ENCODE measurements at regions not wholly inside any gene's neighbourhood (a gene's known extent, or its start where the extent isn't known, plus 50 kb on each side); places are given as distances from the start of the nearest gene placed in this dataset.
"Not testable (repeated sequence)": the region's sequence is repeated elsewhere in the genome, so short reads cannot be mapped to it uniquely, and the experiment has no call there.

DNA sequence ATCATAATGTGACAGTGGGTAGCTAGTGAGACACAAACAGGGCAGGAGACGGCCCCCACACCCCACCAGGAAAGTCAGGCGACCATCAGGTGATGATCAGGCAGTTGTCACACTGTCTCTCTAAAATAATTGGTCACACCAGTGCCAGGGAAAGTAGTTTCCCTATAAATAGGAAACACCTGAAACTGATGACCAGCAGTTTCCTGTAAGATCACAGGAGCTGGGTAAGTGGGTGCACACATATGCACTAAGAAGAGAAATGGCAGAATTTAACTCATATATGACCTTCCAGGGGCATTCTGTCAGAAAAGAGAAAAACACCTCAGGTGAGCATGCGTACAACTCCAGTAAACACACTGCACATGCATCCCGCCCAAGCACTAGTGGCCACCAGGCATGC is 620.5 kb upstream of the GHITM start:
- no peak for DNase-seq (ENCODE audit: low spot score)
- intact Hi-C loops (cut with micrococcal nuclease), result no loop called here

DNA sequence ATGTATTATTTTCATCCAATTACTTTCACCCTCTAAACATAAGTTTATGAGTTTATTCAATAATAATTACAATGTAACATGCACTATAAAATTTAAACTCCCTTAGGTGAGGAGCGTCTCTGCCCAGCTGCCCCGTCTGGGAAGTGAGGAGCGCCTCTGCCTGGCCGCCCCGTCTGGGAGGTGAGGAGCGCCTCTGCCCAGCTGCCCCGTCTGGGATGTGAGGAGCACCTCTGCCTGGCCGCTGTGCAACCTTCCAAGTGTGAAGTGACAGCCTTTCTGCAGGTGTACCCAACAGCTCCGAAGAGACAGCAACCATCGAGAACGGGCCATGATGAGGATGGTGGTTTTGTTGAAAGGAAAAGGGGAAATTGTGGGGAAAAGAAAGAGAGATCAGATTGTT is 618.9 kb upstream of the GHITM start:
- H3K27ac Mint-ChIP-seq; H3K4me1 Mint-ChIP-seq (ENCODE audit: low read depth); H3K27me3 Mint-ChIP-seq (ENCODE audit: low read depth); H3K36me3 Mint-ChIP-seq (ENCODE audit: low read depth); DNase-seq (ENCODE audit: low spot score); intact Hi-C loops (cut with micrococcal nuclease); H3K4me3 Mint-ChIP-seq (ENCODE audit: low read depth): not testable (repeated sequence)
- H3K9me3 Mint-ChIP-seq, result peaks cover 46% of the 10 kb centered on the region

More for the DNA sequence above, 620.5 kb upstream of the GHITM start:
- no peak overlapping the region for H3K27ac Mint-ChIP-seq
- no peaks in the 10 kb centered on the region for H3K36me3 Mint-ChIP-seq (ENCODE audit: low read depth)
- H3K9me3 Mint-ChIP-seq, result peaks cover 37% of the 10 kb centered on the region
- H3K4me3 Mint-ChIP-seq (ENCODE audit: low read depth), result no peak overlapping the region
- H3K27me3 Mint-ChIP-seq (ENCODE audit: low read depth), result no peaks in the 10 kb centered on the region
- no peaks in the 10 kb centered on the region for H3K4me1 Mint-ChIP-seq (ENCODE audit: low read depth)

DNA sequence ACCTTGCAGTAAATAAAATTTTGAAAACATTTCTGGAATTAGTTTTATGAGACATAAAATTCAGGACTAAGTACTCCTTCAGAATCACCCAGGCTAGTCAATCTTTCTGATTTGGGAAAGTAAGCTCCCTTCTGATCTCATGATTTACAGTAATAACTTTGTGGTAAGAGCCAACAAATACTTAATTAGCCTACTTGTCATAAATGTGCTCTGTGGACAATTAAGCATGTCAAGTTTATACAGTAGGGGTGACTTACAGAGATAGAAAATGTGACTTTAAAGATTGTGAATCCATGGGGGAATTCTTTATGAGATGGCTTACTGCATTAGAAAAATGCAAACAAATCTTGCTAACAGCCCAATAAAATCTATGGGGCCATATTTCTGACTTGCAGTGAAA is 616.9 kb upstream of the GHITM start:
- intact Hi-C loops (cut with micrococcal nuclease), result no loop called here
- no peak for DNase-seq (ENCODE audit: low spot score)
- H3K27ac Mint-ChIP-seq, result no peak overlapping the region
- no peaks in the 10 kb centered on the region for H3K27me3 Mint-ChIP-seq (ENCODE audit: low read depth)
- no peaks in the 10 kb centered on the region for H3K36me3 Mint-ChIP-seq (ENCODE audit: low read depth)
- no peak overlapping the region for H3K4me3 Mint-ChIP-seq (ENCODE audit: low read depth)
- H3K9me3 Mint-ChIP-seq, result peaks cover 49% of the 10 kb centered on the region
- H3K4me1 Mint-ChIP-seq (ENCODE audit: low read depth), result no peaks in the 10 kb centered on the region

DNA sequence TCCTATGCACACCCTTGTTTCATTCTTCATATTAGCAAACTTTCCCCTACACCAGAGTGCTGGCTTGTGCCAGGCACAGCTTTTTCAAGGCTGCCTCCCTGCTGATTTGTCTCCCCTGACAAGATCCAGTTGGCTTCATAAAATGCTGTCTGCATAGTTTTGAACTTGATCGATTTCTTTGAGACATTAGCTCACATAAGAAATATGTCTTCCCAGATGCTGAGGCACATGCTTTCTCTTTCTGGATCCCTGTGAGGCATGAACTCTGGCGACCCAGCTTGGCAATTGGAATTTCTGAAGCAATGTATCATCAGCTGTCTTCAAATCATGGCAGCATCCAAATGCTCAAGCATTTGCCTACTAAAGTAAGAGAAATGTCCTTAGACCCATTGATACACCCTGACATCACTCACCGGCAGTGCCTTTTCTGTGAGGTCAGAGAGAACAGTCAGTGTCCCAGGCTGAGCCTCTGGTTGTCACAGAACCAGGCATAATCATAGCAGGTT is 616.4 kb upstream of the GHITM start:
- Mint-ChIP-seq H3K9me3 (peaks cover 53% of the 10 kb centered on the region), H3K27ac (no peak overlapping the region), H3K27me3 (ENCODE audit: low read depth) (no peaks in the 10 kb centered on the region), H3K4me3 (ENCODE audit: low read depth) (no peak overlapping the region), H3K36me3 (ENCODE audit: low read depth) (no peaks in the 10 kb centered on the region), H3K4me1 (ENCODE audit: low read depth) (no peaks in the 10 kb centered on the region)
- intact Hi-C loops (cut with micrococcal nuclease), result no loop called here
- DNase-seq (ENCODE audit: low spot score), result no peak

DNA sequence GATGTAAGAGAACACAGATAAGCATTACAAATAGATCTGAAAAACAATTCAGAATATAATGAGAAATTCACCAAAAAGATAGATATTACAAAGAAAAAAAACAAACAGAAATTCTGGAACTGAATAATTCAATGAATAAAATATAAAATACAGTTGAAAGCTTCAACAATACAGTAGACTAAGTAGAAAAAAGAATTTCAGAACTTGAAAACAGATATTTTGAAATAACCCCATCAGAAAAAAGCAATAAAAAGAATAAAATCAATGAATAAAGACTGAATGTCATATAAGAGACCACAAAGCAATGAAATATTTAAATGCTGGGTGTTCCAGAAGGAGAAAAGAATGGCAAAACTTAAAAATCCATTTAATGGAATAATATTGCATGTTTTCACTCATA is 611.4 kb upstream of the GHITM start:
- intact Hi-C loops (cut with micrococcal nuclease), result no loop called here
- Mint-ChIP-seq H3K36me3 (ENCODE audit: low read depth) (no peaks in the 10 kb centered on the region), H3K4me3 (ENCODE audit: low read depth) (no peak overlapping the region), H3K27ac (no peak overlapping the region), H3K4me1 (ENCODE audit: low read depth) (no peaks in the 10 kb centered on the region), H3K9me3 (peaks cover 53% of the 10 kb centered on the region), H3K27me3 (ENCODE audit: low read depth) (no peaks in the 10 kb centered on the region)
- no peak for DNase-seq (ENCODE audit: low spot score)

DNA sequence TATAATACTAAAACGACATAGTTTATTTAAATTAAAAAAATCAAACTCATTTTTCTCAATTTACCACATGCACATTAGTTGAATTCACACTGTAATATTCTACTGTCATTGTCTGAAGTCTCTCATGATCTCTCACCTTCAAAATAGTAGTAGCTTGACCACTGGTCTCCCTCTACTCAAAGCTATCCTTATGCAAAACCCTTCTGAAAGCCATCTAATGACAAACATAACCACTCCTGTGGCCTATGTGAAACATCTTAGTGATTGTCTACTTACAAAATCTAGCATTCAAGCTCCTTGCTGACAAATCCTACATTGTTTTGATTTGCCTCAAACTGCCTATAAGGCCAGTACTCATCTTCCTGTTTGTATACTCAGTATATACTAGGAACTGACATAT is 606.0 kb upstream of the GHITM start:
- intact Hi-C loops (cut with micrococcal nuclease), result no loop called here
- Mint-ChIP-seq H3K9me3 (peaks cover 15% of the 10 kb centered on the region), H3K4me3 (ENCODE audit: low read depth) (no peak overlapping the region), H3K4me1 (ENCODE audit: low read depth) (no peaks in the 10 kb centered on the region), H3K36me3 (ENCODE audit: low read depth) (no peaks in the 10 kb centered on the region), H3K27ac (no peak overlapping the region), H3K27me3 (ENCODE audit: low read depth) (no peaks in the 10 kb centered on the region)
- DNase-seq (ENCODE audit: low spot score), result no peak

DNA sequence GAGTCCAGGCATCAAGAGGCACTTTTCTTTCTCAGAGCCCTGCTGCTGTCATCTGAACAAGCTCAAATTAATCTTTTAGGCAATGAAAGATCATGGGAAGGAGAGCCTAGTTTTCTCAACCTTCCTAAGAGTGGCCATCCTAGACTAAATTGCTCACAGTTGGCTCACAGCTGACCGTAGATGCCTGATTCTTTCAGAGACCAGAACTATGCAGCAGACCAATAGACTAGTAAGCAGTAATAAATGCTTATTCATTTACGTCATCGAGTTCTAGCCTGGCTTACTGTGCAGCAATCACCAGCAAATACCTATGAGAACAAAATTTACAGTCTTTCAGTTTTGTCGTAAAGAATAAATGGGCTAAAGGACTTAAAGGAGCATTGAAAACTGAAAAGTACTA is 602.9 kb upstream of the GHITM start:
- Mint-ChIP-seq H3K4me3 (ENCODE audit: low read depth) (no peak overlapping the region), H3K27ac (no peak overlapping the region), H3K36me3 (ENCODE audit: low read depth) (no peaks in the 10 kb centered on the region)

DNA sequence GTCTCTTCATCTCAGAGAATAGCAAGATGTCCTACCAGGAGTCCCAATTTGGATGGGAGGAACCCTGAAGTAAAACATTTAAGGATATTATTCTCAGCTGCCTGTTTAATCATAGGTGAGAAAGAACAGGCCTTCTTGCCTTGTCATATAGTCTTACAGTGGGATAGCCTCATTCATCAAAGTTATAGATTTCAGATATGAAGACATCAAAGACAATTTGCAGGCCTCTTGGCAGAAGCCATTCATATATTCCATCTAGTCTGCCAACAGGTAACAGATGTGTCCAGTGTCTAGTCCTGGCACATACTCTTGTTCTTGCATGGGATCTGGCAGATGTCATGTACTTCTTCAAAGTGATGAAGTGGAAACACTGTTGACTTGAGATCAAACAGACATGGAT is 601.3 kb upstream of the GHITM start:
- intact Hi-C loops (cut with micrococcal nuclease), result no loop called here
- Mint-ChIP-seq H3K27ac (no peak overlapping the region), H3K4me3 (ENCODE audit: low read depth) (no peak overlapping the region), H3K9me3 (peaks cover 4% of the 10 kb centered on the region), H3K36me3 (ENCODE audit: low read depth) (no peaks in the 10 kb centered on the region), H3K27me3 (ENCODE audit: low read depth) (no peaks in the 10 kb centered on the region), H3K4me1 (ENCODE audit: low read depth) (no peaks in the 10 kb centered on the region)
- no peak for DNase-seq (ENCODE audit: low spot score)

More for the DNA sequence above, 602.9 kb upstream of the GHITM start:
- intact Hi-C loops (cut with micrococcal nuclease), result no loop called here
- DNase-seq (ENCODE audit: low spot score), result no peak
- Mint-ChIP-seq H3K4me1 (ENCODE audit: low read depth) (no peaks in the 10 kb centered on the region), H3K27me3 (ENCODE audit: low read depth) (no peaks in the 10 kb centered on the region), H3K9me3 (peaks cover 9% of the 10 kb centered on the region)

DNA sequence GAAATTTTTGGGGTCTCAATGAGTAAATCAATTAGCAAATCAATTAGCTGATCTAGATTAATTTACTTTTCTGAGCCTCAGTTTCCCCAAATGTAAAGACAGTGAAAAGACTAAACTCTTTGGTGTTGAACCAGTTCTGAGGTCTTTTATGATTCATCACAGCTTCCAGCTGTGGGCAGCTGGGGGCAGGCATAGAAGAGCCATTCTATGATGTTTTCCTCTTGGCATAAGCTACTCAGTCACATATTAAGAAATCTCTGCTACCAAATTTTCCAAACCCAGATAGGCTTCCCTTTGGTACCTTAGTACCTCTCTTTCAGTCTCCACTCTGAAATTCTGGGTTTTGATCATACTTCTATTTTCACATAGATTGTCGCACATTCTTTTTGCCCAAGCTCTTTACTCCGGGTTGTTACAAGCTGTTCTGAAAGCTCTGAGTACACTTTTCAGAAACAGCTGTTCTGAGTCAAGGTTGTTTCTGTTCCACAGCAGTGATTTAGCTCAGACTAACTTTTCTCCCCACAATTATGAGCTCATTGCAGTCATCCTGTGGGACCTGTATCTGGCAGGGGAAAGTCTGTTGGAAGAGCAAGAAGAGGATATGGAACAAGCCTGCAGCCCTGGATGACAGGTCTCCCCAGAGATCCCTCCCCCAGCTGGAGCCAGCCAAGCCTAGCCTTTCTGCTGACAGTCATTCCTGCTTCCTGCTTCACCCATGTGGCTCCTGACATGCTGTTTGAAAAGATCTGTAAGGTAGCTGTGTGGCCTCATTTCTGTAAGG is 599.6 kb upstream of the GHITM start:
- Mint-ChIP-seq H3K36me3 (ENCODE audit: low read depth) (no peaks in the 10 kb centered on the region), H3K27ac (no peak overlapping the region), H3K27me3 (ENCODE audit: low read depth) (no peaks in the 10 kb centered on the region), H3K4me3 (ENCODE audit: low read depth) (no peak overlapping the region), H3K4me1 (ENCODE audit: low read depth) (no peaks in the 10 kb centered on the region), H3K9me3 (peaks cover 4% of the 10 kb centered on the region)
- intact Hi-C loops (cut with micrococcal nuclease), result no loop called here
- DNase-seq (ENCODE audit: low spot score), result no peak

DNA sequence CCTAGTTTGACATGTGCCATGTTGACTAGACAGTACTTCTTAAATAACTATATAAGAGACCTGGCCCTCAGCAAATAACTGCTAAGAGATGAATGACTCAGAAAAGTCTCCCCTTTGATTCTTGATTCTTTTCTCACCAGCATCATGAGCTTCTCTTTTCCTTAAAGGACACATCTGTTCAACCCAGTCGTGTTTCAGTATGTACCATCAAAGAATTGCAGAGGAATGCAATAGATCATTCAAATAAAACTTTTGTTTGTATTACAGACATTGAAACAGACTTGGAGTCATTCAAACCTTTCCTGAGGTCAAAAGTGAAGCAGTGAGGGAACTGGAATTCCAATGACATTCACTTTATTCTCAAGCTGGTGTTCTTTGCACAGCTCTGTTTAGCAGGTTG is 598.3 kb upstream of the GHITM start:
- no peak for DNase-seq (ENCODE audit: low spot score)

DNA sequence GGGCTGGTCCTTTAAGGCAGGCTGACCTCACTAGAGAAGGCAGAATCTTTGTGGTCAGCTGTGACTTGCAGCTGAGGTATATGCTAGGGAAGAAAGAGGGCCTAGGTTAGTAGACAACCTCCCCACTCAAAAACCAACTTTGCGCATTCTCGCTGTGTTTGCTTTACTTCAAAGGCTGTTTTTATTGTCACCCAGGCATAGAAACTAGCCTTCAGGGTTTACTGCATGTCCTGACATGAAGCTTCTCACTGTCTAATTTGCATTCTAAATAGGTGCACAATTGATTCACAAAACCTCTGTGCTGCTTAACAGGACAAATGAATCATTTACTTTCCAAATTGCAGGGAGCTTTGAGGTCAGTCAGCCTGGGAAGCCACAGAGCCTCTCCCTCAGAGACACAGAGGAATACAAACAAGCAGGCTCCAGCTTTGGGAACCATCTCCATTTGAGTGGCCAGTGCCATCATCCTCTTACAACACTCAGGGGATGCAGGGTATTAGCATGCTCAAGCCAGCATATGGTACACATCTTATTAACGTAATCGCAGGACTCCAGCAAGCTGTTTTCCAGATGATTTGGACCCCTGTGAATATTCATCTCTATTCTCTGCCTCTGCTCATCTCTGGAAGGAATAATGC is 596.4 kb upstream of the GHITM start:
- intact Hi-C loops (cut with micrococcal nuclease), result no loop called here
- peaks cover 4% of the 10 kb centered on the region for H3K9me3 Mint-ChIP-seq
- no peaks in the 10 kb centered on the region for H3K27me3 Mint-ChIP-seq (ENCODE audit: low read depth)
- no peak overlapping the region for H3K4me3 Mint-ChIP-seq (ENCODE audit: low read depth)
- no peak for DNase-seq (ENCODE audit: low spot score)
- no peak overlapping the region for H3K27ac Mint-ChIP-seq
- no peaks in the 10 kb centered on the region for H3K4me1 Mint-ChIP-seq (ENCODE audit: low read depth)
- no peaks in the 10 kb centered on the region for H3K36me3 Mint-ChIP-seq (ENCODE audit: low read depth)

More for the DNA sequence above, 598.3 kb upstream of the GHITM start:
- no peak overlapping the region for H3K27ac Mint-ChIP-seq
- H3K4me1 Mint-ChIP-seq (ENCODE audit: low read depth), result no peaks in the 10 kb centered on the region
- intact Hi-C loops (cut with micrococcal nuclease), result no loop called here
- no peaks in the 10 kb centered on the region for H3K36me3 Mint-ChIP-seq (ENCODE audit: low read depth)
- H3K9me3 Mint-ChIP-seq, result peaks cover 4% of the 10 kb centered on the region
- H3K27me3 Mint-ChIP-seq (ENCODE audit: low read depth), result no peaks in the 10 kb centered on the region
- no peak overlapping the region for H3K4me3 Mint-ChIP-seq (ENCODE audit: low read depth)

DNA sequence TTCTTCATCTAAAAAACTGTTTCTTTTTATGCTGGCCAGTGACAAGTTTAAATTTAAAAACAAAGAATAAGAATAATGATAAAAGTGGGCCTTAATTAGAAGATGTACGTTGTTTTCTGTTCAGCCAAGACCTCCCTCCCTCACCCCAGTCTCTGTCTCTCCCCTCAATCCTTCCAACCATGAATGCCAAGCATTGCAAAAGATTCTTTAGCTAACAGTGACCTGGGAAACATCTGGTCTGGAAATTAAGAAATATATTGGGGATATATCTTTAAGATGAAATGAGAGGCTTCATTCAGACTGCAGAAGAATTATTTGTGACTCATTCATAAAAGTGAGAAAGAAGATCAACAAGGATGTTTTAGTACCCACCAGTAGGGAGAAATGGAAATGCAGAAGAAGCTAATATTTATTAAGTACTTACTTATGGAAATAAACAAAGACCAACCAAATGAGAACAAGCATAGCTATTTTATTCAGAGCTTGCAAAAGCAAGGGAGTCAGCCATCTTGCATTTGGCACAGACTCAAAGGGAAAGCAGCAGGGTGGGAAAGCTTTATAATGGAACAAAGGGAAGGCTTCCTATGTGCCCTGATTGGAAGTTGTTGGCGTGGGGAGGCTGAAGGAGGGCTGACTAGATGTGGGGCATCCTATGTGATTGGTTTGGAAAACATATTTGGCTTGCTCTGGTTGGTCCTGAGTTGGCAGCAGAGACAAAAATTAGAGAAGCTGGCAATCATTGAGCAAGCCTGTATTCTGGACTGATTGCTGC is 595.4 kb upstream of the GHITM start:
- no peak overlapping the region for H3K4me3 Mint-ChIP-seq (ENCODE audit: low read depth)
- no peaks in the 10 kb centered on the region for H3K27me3 Mint-ChIP-seq (ENCODE audit: low read depth)
- H3K4me1 Mint-ChIP-seq (ENCODE audit: low read depth), result no peaks in the 10 kb centered on the region
- no peak overlapping the region for H3K27ac Mint-ChIP-seq
- H3K36me3 Mint-ChIP-seq (ENCODE audit: low read depth), result no peaks in the 10 kb centered on the region
- H3K9me3 Mint-ChIP-seq, result peaks cover 4% of the 10 kb centered on the region
- intact Hi-C loops (cut with micrococcal nuclease), result no loop called here
- DNase-seq (ENCODE audit: low spot score), result no peak

DNA sequence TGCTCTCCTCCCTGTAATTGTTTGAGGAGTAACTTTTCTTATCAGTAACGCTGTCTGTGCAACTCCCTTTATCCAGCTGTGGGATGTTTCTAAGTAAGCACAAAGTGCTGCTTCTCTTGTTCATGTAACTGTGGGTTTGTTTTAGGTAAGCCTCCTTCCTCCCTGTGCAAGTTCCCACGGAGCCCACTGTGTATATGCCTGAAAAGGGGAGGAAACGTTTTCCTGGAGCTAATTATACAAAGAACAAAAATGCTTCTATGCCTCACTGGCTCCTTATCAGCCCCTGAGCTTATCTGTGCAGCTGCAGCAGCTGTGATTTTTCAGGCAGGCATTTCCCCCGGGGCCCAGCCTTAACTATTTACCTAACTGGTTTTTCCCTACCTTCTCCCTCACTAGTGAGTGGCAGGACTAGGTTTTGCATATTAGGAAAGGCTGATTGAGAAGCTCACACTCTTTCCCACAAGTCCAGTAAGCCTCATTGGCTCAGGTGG is 593.4 kb upstream of the GHITM start:
- Mint-ChIP-seq H3K27ac (no peak overlapping the region), H3K36me3 (ENCODE audit: low read depth) (no peaks in the 10 kb centered on the region), H3K4me3 (ENCODE audit: low read depth) (no peak overlapping the region), H3K9me3 (no peaks in the 10 kb centered on the region), H3K27me3 (ENCODE audit: low read depth) (no peaks in the 10 kb centered on the region), H3K4me1 (ENCODE audit: low read depth) (no peaks in the 10 kb centered on the region)
- no peak for DNase-seq (ENCODE audit: low spot score)
- intact Hi-C loops (cut with micrococcal nuclease), result no loop called here
